ENCODE measurements at regions not wholly inside any gene's neighbourhood (a gene's known extent, or its start where the extent isn't known, plus 50 kb on each side); places are given as distances from the start of the nearest gene placed in this dataset.

- no peak for TF ChIP-seq EZH2 (IDR thresholded peaks at IDR 0.05; ENCODE audit: low read depth, unreplicated experiment)
- no peak for TF ChIP-seq POLR2AphosphoS5 (IDR thresholded peaks at IDR 0.05; ENCODE audit: low read depth)
- TF ChIP-seq, protein P1, sequence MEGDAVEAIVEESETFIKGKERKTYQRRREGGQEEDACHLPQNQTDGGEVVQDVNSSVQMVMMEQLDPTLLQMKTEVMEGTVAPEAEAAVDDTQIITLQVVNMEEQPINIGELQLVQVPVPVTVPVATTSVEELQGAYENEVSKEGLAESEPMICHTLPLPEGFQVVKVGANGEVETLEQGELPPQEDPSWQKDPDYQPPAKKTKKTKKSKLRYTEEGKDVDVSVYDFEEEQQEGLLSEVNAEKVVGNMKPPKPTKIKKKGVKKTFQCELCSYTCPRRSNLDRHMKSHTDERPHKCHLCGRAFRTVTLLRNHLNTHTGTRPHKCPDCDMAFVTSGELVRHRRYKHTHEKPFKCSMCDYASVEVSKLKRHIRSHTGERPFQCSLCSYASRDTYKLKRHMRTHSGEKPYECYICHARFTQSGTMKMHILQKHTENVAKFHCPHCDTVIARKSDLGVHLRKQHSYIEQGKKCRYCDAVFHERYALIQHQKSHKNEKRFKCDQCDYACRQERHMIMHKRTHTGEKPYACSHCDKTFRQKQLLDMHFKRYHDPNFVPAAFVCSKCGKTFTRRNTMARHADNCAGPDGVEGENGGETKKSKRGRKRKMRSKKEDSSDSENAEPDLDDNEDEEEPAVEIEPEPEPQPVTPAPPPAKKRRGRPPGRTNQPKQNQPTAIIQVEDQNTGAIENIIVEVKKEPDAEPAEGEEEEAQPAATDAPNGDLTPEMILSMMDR (conservative IDR thresholded peaks at IDR 0.05; ENCODE audit: low read depth in 2 of 2) = no peak
- TF ChIP-seq JUNB (IDR thresholded peaks at IDR 0.05; ENCODE audit: unreplicated experiment) = no peak
- no peak for TF ChIP-seq EZH2phosphoT487 (IDR thresholded peaks at IDR 0.05; ENCODE audit: unreplicated experiment)
- TF ChIP-seq, protein P2, sequence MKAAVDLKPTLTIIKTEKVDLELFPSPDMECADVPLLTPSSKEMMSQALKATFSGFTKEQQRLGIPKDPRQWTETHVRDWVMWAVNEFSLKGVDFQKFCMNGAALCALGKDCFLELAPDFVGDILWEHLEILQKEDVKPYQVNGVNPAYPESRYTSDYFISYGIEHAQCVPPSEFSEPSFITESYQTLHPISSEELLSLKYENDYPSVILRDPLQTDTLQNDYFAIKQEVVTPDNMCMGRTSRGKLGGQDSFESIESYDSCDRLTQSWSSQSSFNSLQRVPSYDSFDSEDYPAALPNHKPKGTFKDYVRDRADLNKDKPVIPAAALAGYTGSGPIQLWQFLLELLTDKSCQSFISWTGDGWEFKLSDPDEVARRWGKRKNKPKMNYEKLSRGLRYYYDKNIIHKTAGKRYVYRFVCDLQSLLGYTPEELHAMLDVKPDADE (IDR thresholded peaks at IDR 0.05) = no peak
- TF ChIP-seq ZNF331 (CRISPR knock-in tag; IDR thresholded peaks at IDR 0.05; ENCODE audit: low read depth) = no peak
- no peak for TF ChIP-seq NANOG (IDR thresholded peaks at IDR 0.05; ENCODE audit: borderline replicate concordance)
- no peak for TF ChIP-seq REST (IDR thresholded peaks at IDR 0.05; ENCODE audit: unreplicated experiment)
- TF ChIP-seq, protein P3, sequence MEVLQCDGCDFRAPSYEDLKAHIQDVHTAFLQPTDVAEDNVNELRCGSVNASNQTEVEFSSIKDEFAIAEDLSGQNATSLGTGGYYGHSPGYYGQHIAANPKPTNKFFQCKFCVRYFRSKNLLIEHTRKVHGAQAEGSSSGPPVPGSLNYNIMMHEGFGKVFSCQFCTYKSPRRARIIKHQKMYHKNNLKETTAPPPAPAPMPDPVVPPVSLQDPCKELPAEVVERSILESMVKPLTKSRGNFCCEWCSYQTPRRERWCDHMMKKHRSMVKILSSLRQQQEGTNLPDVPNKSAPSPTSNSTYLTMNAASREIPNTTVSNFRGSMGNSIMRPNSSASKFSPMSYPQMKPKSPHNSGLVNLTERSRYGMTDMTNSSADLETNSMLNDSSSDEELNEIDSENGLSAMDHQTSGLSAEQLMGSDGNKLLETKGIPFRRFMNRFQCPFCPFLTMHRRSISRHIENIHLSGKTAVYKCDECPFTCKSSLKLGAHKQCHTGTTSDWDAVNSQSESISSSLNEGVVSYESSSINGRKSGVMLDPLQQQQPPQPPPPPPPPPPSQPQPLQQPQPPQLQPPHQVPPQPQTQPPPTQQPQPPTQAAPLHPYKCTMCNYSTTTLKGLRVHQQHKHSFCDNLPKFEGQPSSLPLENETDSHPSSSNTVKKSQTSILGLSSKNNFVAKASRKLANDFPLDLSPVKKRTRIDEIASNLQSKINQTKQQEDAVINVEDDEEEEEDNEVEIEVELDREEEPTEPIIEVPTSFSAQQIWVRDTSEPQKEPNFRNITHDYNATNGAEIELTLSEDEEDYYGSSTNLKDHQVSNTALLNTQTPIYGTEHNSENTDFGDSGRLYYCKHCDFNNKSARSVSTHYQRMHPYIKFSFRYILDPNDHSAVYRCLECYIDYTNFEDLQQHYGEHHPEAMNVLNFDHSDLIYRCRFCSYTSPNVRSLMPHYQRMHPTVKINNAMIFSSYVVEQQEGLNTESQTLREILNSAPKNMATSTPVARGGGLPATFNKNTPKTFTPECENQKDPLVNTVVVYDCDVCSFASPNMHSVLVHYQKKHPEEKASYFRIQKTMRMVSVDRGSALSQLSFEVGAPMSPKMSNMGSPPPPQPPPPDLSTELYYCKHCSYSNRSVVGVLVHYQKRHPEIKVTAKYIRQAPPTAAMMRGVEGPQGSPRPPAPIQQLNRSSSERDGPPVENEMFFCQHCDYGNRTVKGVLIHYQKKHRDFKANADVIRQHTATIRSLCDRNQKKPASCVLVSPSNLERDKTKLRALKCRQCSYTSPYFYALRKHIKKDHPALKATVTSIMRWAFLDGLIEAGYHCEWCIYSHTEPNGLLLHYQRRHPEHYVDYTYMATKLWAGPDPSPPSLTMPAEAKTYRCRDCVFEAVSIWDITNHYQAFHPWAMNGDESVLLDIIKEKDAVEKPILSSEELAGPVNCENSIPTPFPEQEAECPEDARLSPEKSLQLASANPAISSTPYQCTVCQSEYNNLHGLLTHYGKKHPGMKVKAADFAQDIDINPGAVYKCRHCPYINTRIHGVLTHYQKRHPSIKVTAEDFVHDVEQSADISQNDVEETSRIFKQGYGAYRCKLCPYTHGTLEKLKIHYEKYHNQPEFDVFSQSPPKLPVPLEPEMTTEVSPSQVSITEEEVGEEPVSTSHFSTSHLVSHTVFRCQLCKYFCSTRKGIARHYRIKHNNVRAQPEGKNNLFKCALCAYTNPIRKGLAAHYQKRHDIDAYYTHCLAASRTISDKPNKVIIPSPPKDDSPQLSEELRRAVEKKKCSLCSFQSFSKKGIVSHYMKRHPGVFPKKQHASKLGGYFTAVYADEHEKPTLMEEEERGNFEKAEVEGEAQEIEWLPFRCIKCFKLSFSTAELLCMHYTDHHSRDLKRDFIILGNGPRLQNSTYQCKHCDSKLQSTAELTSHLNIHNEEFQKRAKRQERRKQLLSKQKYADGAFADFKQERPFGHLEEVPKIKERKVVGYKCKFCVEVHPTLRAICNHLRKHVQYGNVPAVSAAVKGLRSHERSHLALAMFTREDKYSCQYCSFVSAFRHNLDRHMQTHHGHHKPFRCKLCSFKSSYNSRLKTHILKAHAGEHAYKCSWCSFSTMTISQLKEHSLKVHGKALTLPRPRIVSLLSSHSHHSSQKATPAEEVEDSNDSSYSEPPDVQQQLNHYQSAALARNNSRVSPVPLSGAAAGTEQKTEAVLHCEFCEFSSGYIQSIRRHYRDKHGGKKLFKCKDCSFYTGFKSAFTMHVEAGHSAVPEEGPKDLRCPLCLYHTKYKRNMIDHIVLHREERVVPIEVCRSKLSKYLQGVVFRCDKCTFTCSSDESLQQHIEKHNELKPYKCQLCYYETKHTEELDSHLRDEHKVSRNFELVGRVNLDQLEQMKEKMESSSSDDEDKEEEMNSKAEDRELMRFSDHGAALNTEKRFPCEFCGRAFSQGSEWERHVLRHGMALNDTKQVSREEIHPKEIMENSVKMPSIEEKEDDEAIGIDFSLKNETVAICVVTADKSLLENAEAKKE (CRISPR knock-in tag; IDR thresholded peaks at IDR 0.05) = no peak
- TF ChIP-seq STAT1 (IDR thresholded peaks at IDR 0.05; ENCODE audit: unreplicated experiment) = no peak
- TF ChIP-seq CREB1 (CRISPR knock-in tag; IDR thresholded peaks at IDR 0.05; ENCODE audit: low read depth) = no peak
- TF ChIP-seq ZNF114 (CRISPR knock-in tag; IDR thresholded peaks at IDR 0.05) = no peak
Observed at GRCh38 chr10:113477451-113477850, 75.4 kb upstream of the HABP2 start.
